ENCODE measurements at regions not wholly inside any gene's neighbourhood (a gene's known extent, or its start where the extent isn't known, plus 50 kb on each side); places are given as distances from the start of the nearest gene placed in this dataset.

- Histone ChIP-seq H3K9me3 (no peaks in the 10 kb centered on the region), H3K4me3 (no peak overlapping the region), H3K27me3 (no peaks in the 10 kb centered on the region), H3K4me1 (peaks cover 73 to 82% (median 79%) of the 10 kb centered on the region in 4 donors), H3K27ac (replicated peaks in 1 of 4) (peak overlapping the region; percentile 79 to 91 (median 86)), H3K36me3 (no peaks in the 10 kb centered on the region)
- WGBS: 93% methylated on average over 10 of the region's 11 CpGs
- DNase-seq (ENCODE audit: extremely low spot score): no peak
- intact Hi-C loops (cut with DNase I): loop anchor here (5.0 kb wide), 1 partner anchor 35 kb away; no protein-coding TSS in a partner anchor
- TF ChIP-seq POLR2A (IDR thresholded peaks at IDR 0.05; ENCODE audit: low read depth) (no peak), POLR2AphosphoS5 (IDR thresholded peaks at IDR 0.05) (no peak)
Observed at GRCh38 chr2:46816846-46817726, 98.5 kb downstream of the MCFD2 start.

- intact Hi-C loops (cut with DNase I): loop anchor here (5.0 kb wide), 1 partner anchor 34 kb away; no protein-coding TSS in a partner anchor
- H3K36me3 ChIP-seq: no peaks in the 10 kb centered on the region
- H3K27ac ChIP-seq (replicated peaks in 1 of 4): peak overlapping the region; percentile 79 to 91 (median 86)
- no peaks in the 10 kb centered on the region for H3K27me3 ChIP-seq
- no peak for DNase-seq (ENCODE audit: extremely low spot score)
- H3K4me3 ChIP-seq: no peak overlapping the region
- H3K9me3 ChIP-seq: no peaks in the 10 kb centered on the region
- peaks cover 73 to 82% (median 79%) of the 10 kb centered on the region in 4 donors for H3K4me1 ChIP-seq
- WGBS: 93% methylated on average over 11 of the region's 11 CpGs
- TF ChIP-seq POLR2AphosphoS5 (IDR thresholded peaks at IDR 0.05): no peak
- TF ChIP-seq CTCF (IDR thresholded peaks at IDR 0.05): no peak
- TF ChIP-seq EP300 (IDR thresholded peaks at IDR 0.05): no peak
- TF ChIP-seq POLR2A (IDR thresholded peaks at IDR 0.05; ENCODE audit: low read depth): no peak
Observed at GRCh38 chr2:46816151-46816845, 99.3 kb downstream of the MCFD2 start.

- no peaks in the 10 kb centered on the region for H3K9me3 ChIP-seq
- peaks cover 73 to 85% (median 82%) of the 10 kb centered on the region in 4 donors for H3K4me1 ChIP-seq
- no peak overlapping the region for H3K4me3 ChIP-seq
- no peaks in the 10 kb centered on the region for H3K36me3 ChIP-seq
- peak overlapping the region; percentile 81 to 91 (median 86) for H3K27ac ChIP-seq (replicated peaks in 1 of 4)
- no peak for TF ChIP-seq CTCF (IDR thresholded peaks at IDR 0.05)
- no peak for TF ChIP-seq POLR2A (IDR thresholded peaks at IDR 0.05; ENCODE audit: low read depth)
- no peak for TF ChIP-seq POLR2AphosphoS5 (IDR thresholded peaks at IDR 0.05)
- no peak for TF ChIP-seq EP300 (IDR thresholded peaks at IDR 0.05)
- intact Hi-C loops (cut with DNase I): loop anchor here (5.0 kb wide), 1 partner anchor 33 kb away; no protein-coding TSS in a partner anchor
- H3K27me3 ChIP-seq: no peaks in the 10 kb centered on the region
- peak; percentile 34 for DNase-seq (ENCODE audit: extremely low spot score)
- 91% methylated on average over 10 of the region's 10 CpGs for WGBS
Observed at GRCh38 chr2:46815121-46815802, 100.3 kb downstream of the MCFD2 start.

- Histone ChIP-seq H3K9me3 (no peaks in the 10 kb centered on the region), H3K4me3 (no peak overlapping the region), H3K36me3 (no peaks in the 10 kb centered on the region), H3K4me1 (peaks cover 73 to 85% (median 82%) of the 10 kb centered on the region in 4 donors), H3K27me3 (no peaks in the 10 kb centered on the region), H3K27ac (replicated peaks in 1 of 4) (peak overlapping the region; percentile 80 to 89 (median 82))
- no peak for TF ChIP-seq CTCF (IDR thresholded peaks at IDR 0.05)
- peak; percentile 58 to 73 for TF ChIP-seq POLR2AphosphoS5 (IDR thresholded peaks at IDR 0.05)
- TF ChIP-seq EP300 (IDR thresholded peaks at IDR 0.05): peak; percentile 46
- intact Hi-C loops (cut with DNase I): loop anchor here (5.0 kb wide), 1 partner anchor 63 kb away; no protein-coding TSS in a partner anchor
- peak; percentile 96 for DNase-seq (ENCODE audit: extremely low spot score)
- 21% methylated on average over 17 of the region's 17 CpGs for WGBS
Observed at GRCh38 chr2:46814160-46814961, 101.2 kb downstream of the MCFD2 start.

All from esophagus muscularis mucosa (tissue), 4 donors.